Loucy (cell line): ENCODE measurements at regions not wholly inside any gene's neighbourhood (a gene's known extent, or its start where the extent isn't known, plus 50 kb on each side); places are given as distances from the start of the nearest gene placed in this dataset.

Source experiments
- H2AFZ ChIP-seq: fragments of 200-600 bp; sonication (generic); 2 replicates; pipeline ENCODE4 v1.6.0; 2016; ENCODE audit warnings: antibody characterized with exemption, mild to moderate bottlenecking, low read length, moderate library complexity
- H3F3A ChIP-seq: fragments of 200-600 bp; 2 replicates; pipeline ENCODE4 v1.6.0; 2016; ENCODE audit warnings: antibody characterized with exemption, low read depth, mild to moderate bottlenecking
- H3K27me3 ChIP-seq: fragments of 200-600 bp; sonication (generic); 2 replicates; pipeline ENCODE4 v1.6.1; 2014; ENCODE audit warnings: low read length, mild to moderate bottlenecking; ENCODE audit not compliant: insufficient read depth, poor library complexity, severe bottlenecking
- H3K36me3 ChIP-seq: fragments of 200-600 bp; sonication (generic); 2 replicates; pipeline ENCODE4 v1.6.1; 2016; ENCODE audit warnings: low read length; ENCODE audit not compliant: insufficient read depth
- H3K4me1 ChIP-seq: fragments of 200-600 bp; sonication (generic); 2 replicates; pipeline ENCODE4 v1.5.1; 2014; ENCODE audit warnings: low read length, mild to moderate bottlenecking; ENCODE audit not compliant: insufficient read depth, poor library complexity, severe bottlenecking
- H3K4me2 ChIP-seq: fragments of 200-600 bp; sonication (generic); 2 replicates; pipeline ENCODE4 v1.6.0; 2014; ENCODE audit warnings: antibody characterized with exemption, low read length, low read depth, mild to moderate bottlenecking; ENCODE audit not compliant: poor library complexity, severe bottlenecking
- H3K4me3 ChIP-seq: fragments of 200-600 bp; sonication (generic); 2 replicates; pipeline ENCODE4 v1.5.1; 2014; ENCODE audit warnings: low read length, mild to moderate bottlenecking, mixed read lengths; ENCODE audit not compliant: poor library complexity, severe bottlenecking
- H3K79me2 ChIP-seq: fragments of 200-600 bp; sonication (generic); 2 replicates; pipeline ENCODE4 v1.6.1; 2014; ENCODE audit warnings: low read length; ENCODE audit not compliant: insufficient read depth
- H3K9ac ChIP-seq: fragments of 200-600 bp; sonication (generic); 2 replicates; pipeline ENCODE4 v1.6.0; 2014; ENCODE audit warnings: mild to moderate bottlenecking, low read depth, low read length, moderate library complexity; ENCODE audit not compliant: poor library complexity, severe bottlenecking
- H3K9me2 ChIP-seq: fragments of 200-600 bp; sonication (generic); replicated peaks from 2 replicates; pipeline ENCODE4 v1.6.1; 2016; ENCODE audit warnings: low read depth, low read length, mixed read lengths
- H3K9me3 ChIP-seq: fragments of 200-600 bp; sonication (generic); 2 replicates; pipeline ENCODE4 v1.6.1; 2014; ENCODE audit warnings: mild to moderate bottlenecking, antibody characterized with exemption, low read length, low read depth; ENCODE audit not compliant: insufficient read depth
- H4K20me1 ChIP-seq: fragments of 200-600 bp; sonication (generic); 2 replicates; pipeline ENCODE4 v1.6.0; 2014; ENCODE audit warnings: antibody characterized with exemption, low read length, mild to moderate bottlenecking; ENCODE audit not compliant: insufficient read depth, poor library complexity, severe bottlenecking
- CTCF ChIP-seq: fragments of 200-600 bp; sonication (generic); conservative IDR thresholded peaks from 2 replicates; pipeline ENCODE4 v1.5.1; 2014; ENCODE audit warnings: mild to moderate bottlenecking, antibody characterized with exemption, low read length
- EZH2phosphoT487 ChIP-seq: fragments of 200-600 bp; IDR thresholded peaks from 2 replicates; pipeline ENCODE4 v1.6.1; 2018; ENCODE audit warnings: antibody characterized with exemption, mild to moderate bottlenecking, moderate library complexity, borderline replicate concordance

GRCh38 chrX:128650326-128650725, 598.1 kb upstream of the ACTRT1 start:
- H3K9me2 ChIP-seq, result no peaks in the 10 kb centered on the region
- no peak overlapping the region for H3K4me2 ChIP-seq
- no peak overlapping the region for H3K9ac ChIP-seq
- H3K36me3 ChIP-seq, result no peaks in the 10 kb centered on the region
- H3K27me3 ChIP-seq, result no peaks in the 10 kb centered on the region
- no peaks in the 10 kb centered on the region for H3K79me2 ChIP-seq
- H2AFZ ChIP-seq, result no peak overlapping the region
- H3K4me1 ChIP-seq, result no peaks in the 10 kb centered on the region
- no peaks in the 10 kb centered on the region for H4K20me1 ChIP-seq
- TF ChIP-seq CTCF, result no peak
- TF ChIP-seq EZH2phosphoT487, result no peak
- no peaks in the 10 kb centered on the region for H3F3A ChIP-seq
- no peak overlapping the region for H3K4me3 ChIP-seq
- no peaks in the 10 kb centered on the region for H3K9me3 ChIP-seq

- H4K20me1 ChIP-seq, result no peaks in the 10 kb centered on the region
- H3K9me2 ChIP-seq, result no peaks in the 10 kb centered on the region
- H3K4me3 ChIP-seq, result no peak overlapping the region
- no peaks in the 10 kb centered on the region for H3K4me1 ChIP-seq
- no peak overlapping the region for H3K9ac ChIP-seq
- H3K36me3 ChIP-seq, result no peaks in the 10 kb centered on the region
- no peaks in the 10 kb centered on the region for H3K27me3 ChIP-seq
- H3K4me2 ChIP-seq, result no peak overlapping the region
- TF ChIP-seq CTCF (no peak), EZH2phosphoT487 (no peak)
- H3K79me2 ChIP-seq, result no peaks in the 10 kb centered on the region
- no peaks in the 10 kb centered on the region for H3K9me3 ChIP-seq
- no peak overlapping the region for H2AFZ ChIP-seq
- H3F3A ChIP-seq, result no peaks in the 10 kb centered on the region
These were observed 582.6 kb upstream of the ACTRT1 start for GRCh38 chrX:128634754-128635153.

- Histone ChIP-seq H3K9me3 (no peaks in the 10 kb centered on the region), H2AFZ (no peak overlapping the region), H4K20me1 (no peaks in the 10 kb centered on the region), H3K36me3 (no peaks in the 10 kb centered on the region), H3K9ac (no peak overlapping the region), H3K4me3 (no peak overlapping the region), H3K27me3 (no peaks in the 10 kb centered on the region), H3K9me2 (no peaks in the 10 kb centered on the region), H3K4me1 (no peaks in the 10 kb centered on the region), H3K79me2 (no peaks in the 10 kb centered on the region), H3K4me2 (no peak overlapping the region), H3F3A (no peaks in the 10 kb centered on the region)
- TF ChIP-seq CTCF, result no peak
- no peak for TF ChIP-seq EZH2phosphoT487
These were observed 571.2 kb upstream of the ACTRT1 start for GRCh38 chrX:128623361-128623760.
